ENCODE measurements at regions not wholly inside any gene's neighbourhood (a gene's known extent, or its start where the extent isn't known, plus 50 kb on each side); places are given as distances from the start of the nearest gene placed in this dataset.

GRCh38 chr7:10797157-10797556 lies 176.5 kb upstream of the PHF14 start:
- H3K27ac ChIP-seq (ENCODE audit: low read depth in 1 of 2, low read length in 2 of 2) = no peak overlapping the region
- CTCF ChIA-PET = no interaction called here
- no peaks in the 10 kb centered on the region for H3K9me3 ChIP-seq (ENCODE audit: control insufficient read depth in 1 of 2, insufficient read depth in 1 of 2, low read length in 2 of 2)
- DNase-seq (no peak), ATAC-seq (ENCODE audit: poor library complexity) (no peak)
- POLR2A ChIA-PET = no interaction called here
- H3K36me3 ChIP-seq (ENCODE audit: insufficient read depth, low read length) = no peaks in the 10 kb centered on the region
- no peaks in the 10 kb centered on the region for H3K36me3 Mint-ChIP-seq (ENCODE audit: low read depth)
- intact Hi-C loops (cut with DNase I, micrococcal nuclease) = no loop called here
- H3K27me3 ChIP-seq (ENCODE audit: control insufficient read depth in 1 of 2, insufficient read depth in 2 of 2, low read length in 2 of 2) = no peaks in the 10 kb centered on the region
- no peak overlapping the region for H3K27ac Mint-ChIP-seq
- H3K4me1 Mint-ChIP-seq (ENCODE audit: low read depth) = no peaks in the 10 kb centered on the region
- no peak for TF ChIP-seq CTCF (IDR thresholded peaks at IDR 0.05)
- no peaks in the 10 kb centered on the region for H3K4me1 ChIP-seq (ENCODE audit: insufficient read depth, low read length)
- peaks cover 3% of the 10 kb centered on the region for H3K9me3 Mint-ChIP-seq
- H3K4me3 ChIP-seq (ENCODE audit: low read length) = no peak overlapping the region
- peaks cover 4% of the 10 kb centered on the region for H3K27me3 Mint-ChIP-seq
- H3K4me3 Mint-ChIP-seq = no peak overlapping the region

GRCh38 chr7:10798044-10798443 lies 175.6 kb upstream of the PHF14 start:
- Mint-ChIP-seq H3K4me1 (ENCODE audit: low read depth) (no peaks in the 10 kb centered on the region), H3K27ac (no peak overlapping the region), H3K4me3 (no peak overlapping the region), H3K36me3 (ENCODE audit: low read depth) (no peaks in the 10 kb centered on the region), H3K9me3 (peaks cover 3% of the 10 kb centered on the region), H3K27me3 (peaks cover 4% of the 10 kb centered on the region)
- H3K27ac ChIP-seq (ENCODE audit: low read depth in 1 of 2, low read length in 2 of 2) = no peak overlapping the region
- no peak overlapping the region for H3K4me3 ChIP-seq (ENCODE audit: low read length)
- H3K27me3 ChIP-seq (ENCODE audit: control insufficient read depth in 1 of 2, insufficient read depth in 2 of 2, low read length in 2 of 2) = no peaks in the 10 kb centered on the region
- ChIA-PET POLR2A (no interaction called here), CTCF (no interaction called here)
- H3K4me1 ChIP-seq (ENCODE audit: insufficient read depth, low read length) = no peaks in the 10 kb centered on the region
- no peak for TF ChIP-seq CTCF (IDR thresholded peaks at IDR 0.05)
- intact Hi-C loops (cut with DNase I, micrococcal nuclease) = no loop called here
- no peak for DNase-seq
- no peaks in the 10 kb centered on the region for H3K36me3 ChIP-seq (ENCODE audit: insufficient read depth, low read length)
- ATAC-seq (ENCODE audit: poor library complexity) = no peak
- no peaks in the 10 kb centered on the region for H3K9me3 ChIP-seq (ENCODE audit: control insufficient read depth in 1 of 2, insufficient read depth in 1 of 2, low read length in 2 of 2)

- H3K27ac Mint-ChIP-seq = no peak overlapping the region
- peaks cover 4% of the 10 kb centered on the region for H3K27me3 Mint-ChIP-seq
- ChIA-PET POLR2A (no interaction called here), CTCF (no interaction called here)
- H3K27me3 ChIP-seq (ENCODE audit: control insufficient read depth in 1 of 2, insufficient read depth in 2 of 2, low read length in 2 of 2) = no peaks in the 10 kb centered on the region
- H3K4me1 ChIP-seq (ENCODE audit: insufficient read depth, low read length) = no peaks in the 10 kb centered on the region
- no peaks in the 10 kb centered on the region for H3K36me3 Mint-ChIP-seq (ENCODE audit: low read depth)
- no peak overlapping the region for H3K4me3 ChIP-seq (ENCODE audit: low read length)
- no peak for DNase-seq
- no peak overlapping the region for H3K27ac ChIP-seq (ENCODE audit: low read depth in 1 of 2, low read length in 2 of 2)
- H3K9me3 Mint-ChIP-seq = peaks cover 3% of the 10 kb centered on the region
- ATAC-seq (ENCODE audit: poor library complexity) = no peak
- H3K9me3 ChIP-seq (ENCODE audit: control insufficient read depth in 1 of 2, insufficient read depth in 1 of 2, low read length in 2 of 2) = no peaks in the 10 kb centered on the region
- intact Hi-C loops (cut with DNase I, micrococcal nuclease) = no loop called here
- no peak overlapping the region for H3K4me3 Mint-ChIP-seq
- H3K36me3 ChIP-seq (ENCODE audit: insufficient read depth, low read length) = no peaks in the 10 kb centered on the region
- no peaks in the 10 kb centered on the region for H3K4me1 Mint-ChIP-seq (ENCODE audit: low read depth)
- TF ChIP-seq CTCF (IDR thresholded peaks at IDR 0.05) = no peak
These were observed 174.2 kb upstream of the PHF14 start for GRCh38 chr7:10799475-10799874.
